GM13977 (cell line): ENCODE measurements at regions not wholly inside any gene's neighbourhood (a gene's known extent, or its start where the extent isn't known, plus 50 kb on each side); places are given as distances from the start of the nearest gene placed in this dataset.

Source experiments
- DNase-seq: peaks from one replicate; pipeline ENCODE4 v3.0.0; 2012; ENCODE audit warnings: low spot score
- in situ Hi-C: fragments of 300-500 bp; cut with MboI; formaldehyde crosslinking; loops from one replicate; pipeline ENCODE4 v1.12.0; 2022; ENCODE audit warnings: low sequenced_read_pairs, low pct_unique_long_range_greater_than_20kb, mixed read lengths, inconsistent platforms; ENCODE audit not compliant: unreplicated experiment
- TF ChIP-seq, protein P1 (sequence below): IDR thresholded peaks from 2 replicates; pipeline ENCODE4 v1.5.1; 2012; ENCODE audit warnings: mild to moderate bottlenecking, control low read depth; ENCODE audit not compliant: insufficient read depth; ENCODE audit errors: extremely low read depth, missing control alignments

DNA sequence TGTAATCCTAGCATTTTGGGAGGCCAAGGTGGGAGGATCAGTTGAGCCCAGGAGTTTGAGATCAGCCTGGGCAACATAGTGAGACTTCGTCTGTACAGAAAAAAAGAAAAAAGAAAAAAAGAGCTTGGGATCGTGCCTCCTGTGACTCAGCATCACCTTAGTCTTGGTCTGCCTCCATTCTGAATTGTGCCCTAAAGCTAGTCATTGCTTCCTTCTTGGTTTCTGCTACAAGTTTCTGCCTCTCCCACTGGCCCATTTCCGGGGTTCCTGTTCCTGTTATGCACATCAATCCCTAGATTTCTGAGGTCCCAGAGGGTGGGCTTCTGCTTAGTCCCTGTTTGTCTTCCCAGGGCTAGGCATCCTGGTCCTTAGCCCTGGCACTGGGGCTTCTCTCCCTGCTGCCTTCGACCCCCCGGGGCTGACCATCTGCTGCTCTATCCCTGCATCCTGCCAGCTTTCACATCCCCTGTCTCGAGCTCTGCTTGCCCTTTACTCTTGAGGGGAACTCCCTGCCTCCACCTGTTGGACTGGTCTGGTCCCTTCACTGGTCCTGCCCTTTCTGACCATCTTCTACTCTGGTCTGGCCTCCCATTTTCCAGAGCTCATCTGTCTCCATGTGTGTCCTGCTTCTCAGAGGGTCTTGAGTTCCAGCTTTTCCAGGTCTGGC is 77.5 kb upstream of the ESR1 start:
- DNase-seq: no peak
- in situ Hi-C loops: no loop called here
- TF ChIP-seq, protein P1, sequence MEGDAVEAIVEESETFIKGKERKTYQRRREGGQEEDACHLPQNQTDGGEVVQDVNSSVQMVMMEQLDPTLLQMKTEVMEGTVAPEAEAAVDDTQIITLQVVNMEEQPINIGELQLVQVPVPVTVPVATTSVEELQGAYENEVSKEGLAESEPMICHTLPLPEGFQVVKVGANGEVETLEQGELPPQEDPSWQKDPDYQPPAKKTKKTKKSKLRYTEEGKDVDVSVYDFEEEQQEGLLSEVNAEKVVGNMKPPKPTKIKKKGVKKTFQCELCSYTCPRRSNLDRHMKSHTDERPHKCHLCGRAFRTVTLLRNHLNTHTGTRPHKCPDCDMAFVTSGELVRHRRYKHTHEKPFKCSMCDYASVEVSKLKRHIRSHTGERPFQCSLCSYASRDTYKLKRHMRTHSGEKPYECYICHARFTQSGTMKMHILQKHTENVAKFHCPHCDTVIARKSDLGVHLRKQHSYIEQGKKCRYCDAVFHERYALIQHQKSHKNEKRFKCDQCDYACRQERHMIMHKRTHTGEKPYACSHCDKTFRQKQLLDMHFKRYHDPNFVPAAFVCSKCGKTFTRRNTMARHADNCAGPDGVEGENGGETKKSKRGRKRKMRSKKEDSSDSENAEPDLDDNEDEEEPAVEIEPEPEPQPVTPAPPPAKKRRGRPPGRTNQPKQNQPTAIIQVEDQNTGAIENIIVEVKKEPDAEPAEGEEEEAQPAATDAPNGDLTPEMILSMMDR: no peak

DNA sequence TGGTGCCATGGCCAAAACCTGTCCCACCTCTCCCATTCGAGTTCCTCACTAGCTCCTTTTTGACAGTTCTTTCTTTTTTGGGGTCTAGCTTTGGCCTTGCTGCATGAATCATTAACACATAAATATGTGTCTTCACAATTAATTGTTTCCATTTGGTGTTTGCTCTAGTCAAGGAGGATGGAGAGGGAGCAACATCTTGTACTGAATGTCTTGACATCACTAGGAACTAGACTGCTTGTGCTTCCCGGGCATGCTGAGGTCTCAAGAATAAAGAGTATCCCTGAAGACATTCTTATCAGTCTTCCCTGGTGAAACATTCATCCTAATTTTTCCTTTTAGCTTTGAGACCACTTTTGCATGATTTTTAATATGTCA is 77.0 kb upstream of the ESR1 start:
- no peak for DNase-seq
- in situ Hi-C loops: no loop called here
- TF ChIP-seq, protein P1: no peak

DNA sequence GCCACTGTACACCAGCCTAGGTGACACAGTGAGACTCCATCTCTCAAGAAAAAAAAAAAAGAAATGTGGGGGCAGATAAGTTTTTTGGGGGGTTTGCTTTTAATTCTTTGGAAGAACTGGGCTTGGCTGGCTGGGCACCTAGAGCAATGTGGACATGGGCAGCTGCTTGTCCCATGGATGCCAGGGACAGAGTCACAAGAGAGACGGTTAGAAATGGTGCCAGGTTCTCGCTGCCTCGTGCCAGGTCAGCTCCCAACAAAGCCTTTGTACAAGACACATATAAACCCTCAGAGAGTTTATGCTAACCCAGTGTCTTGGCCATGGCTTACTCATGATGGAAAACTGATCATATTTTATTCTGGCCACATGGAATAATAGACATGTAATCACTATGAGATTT is 76.2 kb upstream of the ESR1 start:
- DNase-seq: no peak
- TF ChIP-seq, protein P1: no peak
- in situ Hi-C loops: no loop called here

DNA sequence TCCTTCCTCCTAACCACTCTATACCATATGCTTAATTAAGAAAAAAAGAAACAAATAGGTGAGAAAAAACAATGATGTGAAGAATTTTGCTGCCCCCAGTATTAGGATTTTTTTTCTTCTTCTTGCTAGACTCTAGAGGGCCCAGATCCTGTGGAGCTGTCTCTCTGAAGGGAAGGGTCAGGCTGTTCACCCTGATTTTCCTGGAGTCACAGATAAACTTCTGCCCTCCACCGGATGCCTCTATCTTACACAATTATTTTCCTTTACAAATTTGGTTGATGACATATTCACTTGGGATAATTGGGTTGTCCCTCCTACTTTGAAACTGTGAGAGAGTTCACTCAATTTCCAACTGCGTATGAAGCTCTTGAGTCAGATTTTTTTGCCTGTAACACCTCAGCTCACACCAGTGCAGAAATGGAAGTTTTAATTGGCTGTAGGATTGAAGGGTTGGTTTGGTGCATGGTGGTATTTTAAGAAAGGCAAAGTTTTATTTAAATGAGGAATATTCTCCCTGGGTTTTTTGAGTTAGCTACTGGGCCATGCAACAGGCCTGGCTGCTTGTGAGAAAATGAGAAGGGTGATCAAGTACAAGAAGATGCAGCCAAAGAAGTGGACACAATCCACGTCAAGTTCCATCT is 73.7 kb upstream of the ESR1 start:
- in situ Hi-C loops: no loop called here
- DNase-seq: no peak
- TF ChIP-seq, protein P1: no peak

DNA sequence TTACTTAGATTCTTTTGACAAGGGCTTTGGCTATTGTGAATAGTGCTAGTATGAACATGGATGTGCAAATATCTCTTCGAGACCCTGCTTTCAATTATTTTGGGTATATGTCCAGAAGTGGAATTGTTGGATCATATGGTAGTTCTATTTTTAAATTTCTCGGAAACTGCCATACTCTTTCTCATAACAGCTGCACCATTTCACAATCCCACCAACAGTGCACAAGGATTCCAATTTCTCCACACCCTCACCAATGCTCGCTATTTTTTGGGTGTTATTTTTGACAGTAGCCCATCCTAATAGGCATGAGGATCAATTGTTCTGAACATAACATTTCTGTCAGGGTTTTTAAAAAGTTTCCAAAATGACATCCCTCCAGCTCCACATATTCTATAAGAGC is 69.2 kb upstream of the ESR1 start:
- DNase-seq: no peak
- in situ Hi-C loops: no loop called here

DNA sequence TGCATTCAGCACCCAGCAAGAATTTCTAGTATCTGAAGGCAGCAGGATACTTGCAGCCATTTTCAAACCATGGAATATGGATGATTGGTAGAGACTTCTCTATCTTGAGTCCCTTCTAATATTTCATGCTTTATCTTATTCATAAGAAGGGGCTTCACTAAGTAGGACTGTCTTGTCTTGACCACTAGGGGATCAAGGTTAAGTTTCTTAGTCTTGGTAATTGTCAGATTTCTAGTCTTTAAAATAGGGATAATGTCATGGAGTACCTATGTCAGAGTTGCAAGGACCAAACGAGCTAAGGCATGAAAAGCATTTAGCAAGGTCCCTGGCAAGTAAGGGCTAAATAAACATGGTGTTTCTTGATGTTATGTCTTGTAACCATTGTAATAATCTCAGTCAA is 68.5 kb upstream of the ESR1 start:
- in situ Hi-C loops: no loop called here
- TF ChIP-seq, protein P1: no peak
- no peak for DNase-seq

More for the DNA sequence above, 69.2 kb upstream of the ESR1 start:
- TF ChIP-seq, protein P1: no peak
